HG03354 (cell line): ENCODE measurements at regions not wholly inside any gene's neighbourhood (a gene's known extent, or its start where the extent isn't known, plus 50 kb on each side); places are given as distances from the start of the nearest gene placed in this dataset.
"Not testable (repeated sequence)": the region's sequence is repeated elsewhere in the genome, so short reads cannot be mapped to it uniquely, and the experiment has no call there.

ENCODE experiments used
- ATAC-seq: cut with Tn5 transposase; IDR thresholded peaks from one replicate; pipeline ENCODE4 v1.9.1; 2021; ENCODE audit warnings: mild to moderate bottlenecking; ENCODE audit not compliant: unreplicated experiment, poor library complexity, severe bottlenecking

GRCh38 chr2:8593243-8593642, 88.6 kb upstream of the ID2 start:
- ATAC-seq: no peak

- ATAC-seq: no peak
These were observed 87.0 kb upstream of the ID2 start for GRCh38 chr2:8594731-8595427.

DNA sequence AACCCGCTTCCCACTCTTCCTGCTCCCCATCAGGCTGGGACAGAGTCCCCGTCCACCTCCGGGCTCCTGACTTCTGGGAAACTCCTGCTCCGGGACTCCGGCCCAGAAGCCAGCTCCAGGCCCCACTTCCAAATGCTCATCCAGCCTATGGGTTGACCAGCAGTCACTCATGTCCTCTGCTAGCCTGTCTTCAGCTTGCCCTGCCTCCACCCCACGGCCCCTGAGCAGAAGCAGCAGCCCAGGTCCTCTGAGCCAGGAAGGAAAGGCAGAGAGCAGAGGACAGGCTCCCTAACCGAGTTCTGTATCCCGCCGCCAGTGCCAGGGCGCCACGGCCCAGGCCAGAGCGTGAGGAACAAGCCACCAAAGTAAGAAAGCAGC, 86.4 kb upstream of the ID2 start:
- no peak for ATAC-seq

GRCh38 chr2:8595811-8596600, 85.8 kb upstream of the ID2 start:
- no peak for ATAC-seq

DNA sequence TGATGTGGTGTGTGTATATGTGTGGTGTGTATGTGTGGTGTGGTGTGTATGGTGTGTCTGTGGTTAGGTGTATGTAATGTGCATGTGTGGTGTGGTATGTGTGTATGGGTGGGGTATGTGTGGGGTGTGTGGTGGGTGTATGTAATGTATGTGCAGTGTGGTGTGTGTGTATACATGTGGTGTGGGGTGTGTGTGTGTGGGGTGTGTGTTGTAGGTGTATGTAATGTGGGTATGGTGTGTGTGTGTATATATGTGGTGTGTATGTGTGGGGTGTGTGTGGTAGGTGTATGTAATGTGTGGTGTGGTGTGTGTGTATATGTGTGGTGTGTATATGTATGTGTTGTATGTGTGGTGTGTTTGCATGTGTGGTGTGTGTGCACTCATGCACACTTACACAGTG, 84.8 kb upstream of the ID2 start:
- no peak for ATAC-seq

- no peak for ATAC-seq
These were observed 84.2 kb upstream of the ID2 start for GRCh38 chr2:8597559-8598225.

DNA sequence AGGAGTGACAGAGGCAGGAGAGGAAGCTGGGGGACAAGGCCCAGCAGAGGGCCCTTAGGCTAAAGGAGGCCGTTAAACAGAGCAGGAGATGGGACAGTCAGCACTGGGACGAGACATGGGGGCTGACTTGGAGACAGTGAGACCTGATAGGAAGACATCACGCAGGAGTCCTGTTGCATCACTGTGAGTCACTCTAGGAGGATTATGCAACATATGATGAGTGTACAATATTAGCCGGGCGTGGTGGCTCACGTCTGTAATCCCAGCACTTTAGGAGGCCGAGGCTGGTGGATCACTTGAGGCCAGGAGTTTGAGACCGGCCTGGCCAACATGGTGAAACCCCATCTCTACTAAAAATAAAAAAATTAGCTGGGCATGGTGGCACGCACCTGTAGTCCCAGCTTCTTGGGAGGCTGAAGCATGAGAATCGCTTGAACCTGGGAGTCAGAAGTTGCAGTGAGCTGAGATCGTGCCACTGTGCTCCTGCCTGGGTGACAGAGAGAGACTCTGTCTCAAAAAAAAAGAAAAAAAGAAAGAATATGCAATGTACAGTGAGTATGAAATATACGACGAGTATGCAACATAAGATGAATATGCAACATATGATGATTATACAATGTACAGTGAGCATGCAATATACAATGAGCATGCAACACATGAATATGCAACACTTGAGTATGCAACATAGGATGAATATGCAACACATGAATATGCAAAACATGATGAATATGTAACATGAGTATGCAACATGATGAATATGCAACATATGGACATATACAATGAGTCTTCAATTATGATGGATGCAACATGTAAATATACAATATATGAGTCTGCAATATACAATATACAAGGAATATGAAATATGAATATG, 83.3 kb upstream of the ID2 start:
- no peak for ATAC-seq

DNA sequence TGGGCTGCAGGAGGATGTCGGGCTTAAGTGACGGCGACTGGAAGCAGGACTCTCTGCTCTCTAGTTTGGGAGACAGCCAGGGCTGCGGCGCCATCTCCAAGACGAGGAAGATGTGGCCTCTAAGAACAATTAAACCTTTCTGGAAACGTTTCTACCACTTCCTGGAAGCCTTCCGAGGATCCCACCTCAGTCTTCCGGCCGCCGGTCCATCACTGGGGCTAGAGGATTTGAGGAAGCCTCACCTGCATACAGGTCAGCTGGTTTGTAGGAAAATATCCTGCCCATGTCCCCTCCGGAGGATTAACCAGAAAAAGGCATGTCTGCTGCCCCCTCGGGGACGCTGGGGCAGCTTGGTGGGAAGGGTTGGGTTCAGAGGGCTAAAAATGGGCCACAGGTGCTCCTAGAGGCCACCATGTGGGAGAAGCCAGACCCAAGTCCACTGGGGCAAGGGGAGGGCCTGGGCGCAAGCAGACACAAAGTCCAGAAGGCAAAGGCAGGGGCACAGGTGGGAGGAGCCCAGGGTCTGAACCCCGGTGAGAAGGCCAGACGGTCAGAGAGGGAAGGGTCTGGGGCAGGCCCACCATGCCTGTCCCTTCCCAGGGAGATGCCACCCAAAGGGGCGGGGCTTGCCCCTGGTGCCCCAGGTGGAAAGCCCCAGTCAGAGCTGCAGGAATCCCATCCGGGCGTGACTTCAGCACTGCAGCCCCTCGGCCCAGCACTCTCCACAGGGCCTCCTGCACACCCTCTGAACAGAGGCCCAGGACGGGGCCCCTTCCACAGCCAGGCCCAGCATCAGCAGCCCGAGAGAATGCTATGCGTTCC, 82.2 kb upstream of the ID2 start:
- ATAC-seq: no peak

GRCh38 chr2:8600456-8600855, 81.4 kb upstream of the ID2 start:
- ATAC-seq: no peak

DNA sequence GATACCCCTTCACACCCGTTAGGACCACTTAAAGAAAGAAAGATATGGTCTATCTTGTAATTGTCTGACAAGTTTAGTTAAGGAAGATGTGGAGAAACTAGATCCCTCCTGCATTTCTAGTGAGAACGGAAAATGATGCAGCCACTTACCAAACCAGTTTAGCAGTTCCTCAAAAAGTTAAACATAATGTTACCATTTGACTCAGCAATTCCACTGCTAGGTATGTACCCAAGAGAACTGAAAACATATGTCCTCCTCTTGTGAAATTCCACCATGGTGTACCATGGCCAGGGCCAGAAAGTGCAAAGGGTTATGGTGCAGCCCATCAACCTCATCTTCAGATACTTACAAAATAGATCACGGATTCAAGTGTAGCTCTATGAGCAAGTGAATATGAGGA, 79.0 kb upstream of the ID2 start:
- ATAC-seq: peak; percentile 55

GRCh38 chr2:8603356-8603755, 78.5 kb upstream of the ID2 start:
- not testable (repeated sequence) for ATAC-seq

DNA sequence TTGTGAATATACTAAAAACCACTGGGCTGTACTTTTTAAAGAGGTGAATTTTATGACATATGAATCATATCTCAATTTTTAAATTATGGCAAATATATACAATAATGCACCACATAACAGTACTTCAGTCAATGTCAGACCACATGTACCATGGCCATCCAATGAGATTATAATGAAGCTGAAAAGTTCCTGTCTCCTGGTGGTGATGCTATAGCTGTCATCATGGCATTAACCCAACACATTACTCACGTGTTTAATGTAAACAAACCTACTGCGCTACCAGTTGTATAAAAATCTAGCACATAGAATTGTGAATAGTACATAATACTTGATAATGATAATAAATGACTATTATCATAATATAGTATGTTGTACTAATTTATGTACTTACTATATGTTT, 77.6 kb upstream of the ID2 start:
- ATAC-seq: no peak

- no peak for ATAC-seq
These were observed 76.3 kb upstream of the ID2 start for GRCh38 chr2:8605351-8606065.

DNA sequence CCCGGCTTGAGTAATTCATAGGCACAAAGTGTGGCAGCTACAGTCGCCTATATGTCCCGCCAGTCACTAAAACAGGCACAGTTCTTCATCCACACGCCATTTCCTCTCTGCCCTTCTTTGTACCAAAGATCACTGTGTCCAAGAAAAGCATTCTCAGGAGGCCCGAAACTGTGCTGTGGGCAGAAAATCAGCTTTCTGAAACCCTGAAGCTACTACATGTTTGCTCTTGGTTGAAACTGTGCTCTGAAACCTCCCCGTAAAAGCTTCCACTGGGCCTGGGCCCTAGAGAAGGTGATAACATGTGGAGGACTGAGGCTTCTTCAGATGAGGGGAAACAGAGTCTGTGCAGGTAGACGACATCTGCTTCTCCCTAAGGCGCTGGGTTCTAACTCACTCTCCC, 75.6 kb upstream of the ID2 start:
- ATAC-seq: peak; percentile 94

DNA sequence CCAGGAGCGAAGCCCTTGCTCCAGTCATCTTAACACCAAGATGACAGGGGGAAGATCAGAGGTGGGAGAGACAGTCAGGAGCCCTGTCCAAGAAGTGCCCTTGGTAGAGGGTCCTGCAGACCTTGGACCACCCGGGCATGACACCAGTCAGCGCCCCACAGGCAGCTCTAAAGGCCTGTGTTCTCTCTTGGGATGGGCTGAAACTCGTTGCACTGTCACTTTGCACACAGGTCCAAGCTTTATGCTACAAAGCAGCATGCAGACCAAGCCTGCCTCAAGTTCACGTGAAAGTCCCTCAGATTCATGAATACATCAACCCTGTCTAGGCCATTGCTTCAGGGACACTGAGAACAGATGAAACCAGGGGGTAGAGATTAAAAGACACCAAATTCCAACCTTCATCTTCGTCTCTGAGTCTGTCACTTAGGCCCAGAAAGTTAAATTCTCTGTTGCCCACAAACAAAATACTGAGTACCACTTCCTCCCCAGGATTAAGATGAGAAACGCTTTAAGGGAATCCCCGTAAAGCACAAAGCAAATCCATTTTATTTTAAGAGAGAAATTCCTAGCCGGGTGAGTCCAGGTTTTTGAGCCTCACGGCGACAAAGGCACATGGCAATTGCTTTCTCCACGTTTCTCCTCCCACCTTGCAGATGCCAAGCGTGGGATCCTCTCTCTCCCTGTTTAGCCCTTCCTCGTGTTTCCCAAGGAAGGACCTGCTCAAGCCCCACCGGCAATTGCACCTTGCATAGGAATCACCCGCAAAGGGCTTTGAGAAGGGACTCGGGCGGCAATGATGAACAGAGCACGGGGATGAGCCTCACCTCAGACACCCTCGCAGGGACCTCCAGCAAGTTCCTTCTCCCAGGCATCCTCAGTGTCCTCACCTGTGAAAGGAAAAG, 75.0 kb upstream of the ID2 start:
- ATAC-seq: peak; percentile 31

DNA sequence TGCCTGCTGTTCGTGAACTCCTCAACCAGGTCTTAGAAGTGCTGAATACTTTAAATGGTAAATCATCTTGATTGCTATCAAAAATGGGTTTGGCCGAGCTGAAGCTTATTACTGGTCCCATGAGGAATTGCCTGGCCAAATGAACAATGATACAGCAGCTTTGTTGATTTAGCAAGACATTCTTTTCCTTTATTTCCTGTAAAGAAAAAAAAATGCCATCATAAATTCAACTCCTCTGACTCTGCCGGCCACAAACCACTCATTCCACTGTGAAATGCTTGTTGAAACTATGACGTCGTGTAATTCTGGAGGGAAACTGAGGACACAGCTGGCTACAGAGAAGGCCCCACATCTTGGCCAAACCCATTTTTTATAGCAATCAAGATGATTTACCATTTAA, 74.2 kb upstream of the ID2 start:
- ATAC-seq: no peak

DNA sequence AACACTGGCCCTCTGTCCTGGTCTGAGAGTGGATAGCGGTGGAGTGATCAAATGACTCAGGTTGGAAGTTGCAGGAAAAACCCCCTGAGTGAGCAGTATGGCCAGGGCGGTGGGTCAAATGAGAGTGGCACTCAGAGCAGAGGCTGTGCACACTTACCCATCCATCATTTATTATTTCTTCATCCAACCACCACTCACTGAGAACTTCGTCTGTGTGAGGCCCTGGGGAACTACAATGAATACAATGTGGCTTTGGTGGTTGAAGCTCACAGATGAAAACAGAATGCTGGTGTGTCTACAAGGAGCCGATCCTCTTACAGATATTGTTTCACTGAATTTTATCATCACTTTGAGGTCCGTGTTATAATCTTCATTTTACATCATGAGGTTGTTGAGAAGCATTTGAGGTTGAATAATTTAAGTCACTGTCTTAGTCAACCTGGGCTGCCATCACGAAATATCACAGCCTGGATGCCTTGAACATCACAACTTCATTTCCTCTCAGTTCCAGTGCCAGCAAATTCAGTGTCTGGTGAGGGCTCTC, 73.4 kb upstream of the ID2 start:
- ATAC-seq: no peak
